ENCODE measurements at regions not wholly inside any gene's neighbourhood (a gene's known extent, or its start where the extent isn't known, plus 50 kb on each side); places are given as distances from the start of the nearest gene placed in this dataset.

- DNase-seq (ENCODE audit: extremely low spot score), result no peak
- ChIA-PET CTCF (interaction anchor here (1.5 kb wide), 1 partner anchor 11 kb away, joined by 7 read pairs; no protein-coding TSS in a partner anchor), POLR2A (no interaction called here)
- TF ChIP-seq CTCF (IDR thresholded peaks at IDR 0.05; ENCODE audit: control extremely low read depth, extremely low read depth, low read depth, missing control alignments), result no peak
Observed at GRCh38 chr4:137212601-137213000, 319.7 kb downstream of the PCDH18 start.

GRCh38 chr4:137209240-137209639 lies 323.1 kb downstream of the PCDH18 start:
- CTCF ChIA-PET, result no interaction called here
- POLR2A ChIA-PET, result no interaction called here
- no peak for TF ChIP-seq CTCF (IDR thresholded peaks at IDR 0.05; ENCODE audit: control extremely low read depth, extremely low read depth, low read depth, missing control alignments)
- no peak for DNase-seq (ENCODE audit: extremely low spot score)

GRCh38 chr4:137206781-137207180 lies 325.5 kb downstream of the PCDH18 start:
- POLR2A ChIA-PET, result no interaction called here
- no peak for TF ChIP-seq CTCF (IDR thresholded peaks at IDR 0.05; ENCODE audit: control extremely low read depth, extremely low read depth, low read depth, missing control alignments)
- CTCF ChIA-PET, result no interaction called here

GRCh38 chr4:137203601-137204000 lies 328.7 kb downstream of the PCDH18 start:
- TF ChIP-seq CTCF (IDR thresholded peaks at IDR 0.05; ENCODE audit: control extremely low read depth, extremely low read depth, low read depth, missing control alignments), result no peak
- ChIA-PET POLR2A (no interaction called here), CTCF (no interaction called here)
- no peak for DNase-seq (ENCODE audit: extremely low spot score)

More at GRCh38 chr4:137206781-137207180, 325.5 kb downstream of the PCDH18 start:
- DNase-seq (ENCODE audit: extremely low spot score), result no peak

- TF ChIP-seq CTCF (IDR thresholded peaks at IDR 0.05; ENCODE audit: control extremely low read depth, extremely low read depth, low read depth, missing control alignments), result no peak
- ChIA-PET POLR2A (no interaction called here), CTCF (no interaction called here)
Observed at GRCh38 chr4:137200322-137200721, 332.0 kb downstream of the PCDH18 start.

GRCh38 chr4:137198791-137199190 lies 333.5 kb downstream of the PCDH18 start:
- no peak for TF ChIP-seq CTCF (IDR thresholded peaks at IDR 0.05; ENCODE audit: control extremely low read depth, extremely low read depth, low read depth, missing control alignments)
- DNase-seq (ENCODE audit: extremely low spot score), result no peak
- POLR2A ChIA-PET, result no interaction called here
- CTCF ChIA-PET, result no interaction called here

More at GRCh38 chr4:137200322-137200721, 332.0 kb downstream of the PCDH18 start:
- DNase-seq (ENCODE audit: extremely low spot score), result no peak

GRCh38 chr4:137194670-137195069 lies 337.6 kb downstream of the PCDH18 start:
- no peak for DNase-seq (ENCODE audit: extremely low spot score)
- POLR2A ChIA-PET, result no interaction called here
- CTCF ChIA-PET, result interaction anchor here (1.3 kb wide), 1 partner anchor 21 kb away, joined by 3 read pairs; no protein-coding TSS in a partner anchor
- no peak for TF ChIP-seq CTCF (IDR thresholded peaks at IDR 0.05; ENCODE audit: control extremely low read depth, extremely low read depth, low read depth, missing control alignments)

Measured in GM10248 (cell line).